22Rv1 (cell line): ENCODE measurements at regions not wholly inside any gene's neighbourhood (a gene's known extent, or its start where the extent isn't known, plus 50 kb on each side); places are given as distances from the start of the nearest gene placed in this dataset.

ENCODE experiments used
- H3K27ac ChIP-seq: fragments of 450-650 bp; 2 replicates; pipeline ENCODE4 v1.5.1; 2017
- CTCF ChIP-seq: fragments of 450-650 bp; IDR thresholded peaks from 2 replicates; pipeline ENCODE4 v1.5.1; 2017; ENCODE audit warnings: mild to moderate bottlenecking
- ZFX ChIP-seq: fragments of 450-650 bp; IDR thresholded peaks from 2 replicates; pipeline ENCODE4 v1.6.1; 2017; ENCODE audit warnings: antibody characterized with exemption, borderline replicate concordance

GRCh38 chr4:55251342-55251741, 94.7 kb upstream of the SRD5A3 start:
- TF ChIP-seq ZFX (no peak), CTCF (no peak)
- no peak overlapping the region for H3K27ac ChIP-seq

- H3K27ac ChIP-seq, result no peak overlapping the region
- TF ChIP-seq ZFX (no peak), CTCF (no peak)
These were observed 94.1 kb upstream of the SRD5A3 start for GRCh38 chr4:55251896-55252295.

- H3K27ac ChIP-seq, result no peak overlapping the region
- TF ChIP-seq ZFX (no peak), CTCF (no peak)
These were observed 92.0 kb upstream of the SRD5A3 start for GRCh38 chr4:55253948-55254593.

- no peak overlapping the region for H3K27ac ChIP-seq
- no peak for TF ChIP-seq CTCF
- TF ChIP-seq ZFX, result no peak
These were observed 90.9 kb upstream of the SRD5A3 start for GRCh38 chr4:55255179-55255578.

- TF ChIP-seq ZFX (no peak), CTCF (no peak)
- no peak overlapping the region for H3K27ac ChIP-seq
These were observed 89.3 kb upstream of the SRD5A3 start for GRCh38 chr4:55256787-55257186.

GRCh38 chr4:55258152-55258865, 87.7 kb upstream of the SRD5A3 start:
- TF ChIP-seq ZFX (no peak), CTCF (no peak)

GRCh38 chr4:55259294-55259693, 86.7 kb upstream of the SRD5A3 start:
- H3K27ac ChIP-seq, result no peak overlapping the region
- TF ChIP-seq ZFX (no peak), CTCF (no peak)

More at GRCh38 chr4:55258152-55258865, 87.7 kb upstream of the SRD5A3 start:
- H3K27ac ChIP-seq, result no peak overlapping the region
